C4-2B (cell line): ENCODE measurements at regions not wholly inside any gene's neighbourhood (a gene's known extent, or its start where the extent isn't known, plus 50 kb on each side); places are given as distances from the start of the nearest gene placed in this dataset.

Experiments used
- CTCF ChIP-seq: fragments of 450-650 bp; conservative IDR thresholded peaks from 2 replicates; pipeline ENCODE4 v1.5.1; 2017; ENCODE audit warnings: mild to moderate bottlenecking
- ZFX ChIP-seq: fragments of 450-650 bp; IDR thresholded peaks from 2 replicates; pipeline ENCODE4 v1.6.1; 2017

GRCh38 chr15:97319291-97319690 lies 641.2 kb upstream of the ARRDC4 start:
- no peak for TF ChIP-seq CTCF
- TF ChIP-seq ZFX, result no peak
